ENCODE measurements at regions not wholly inside any gene's neighbourhood (a gene's known extent, or its start where the extent isn't known, plus 50 kb on each side); places are given as distances from the start of the nearest gene placed in this dataset.

- Histone ChIP-seq H3K27me3 (replicated peaks in 1 of 2; ENCODE audit: control insufficient read depth in 2 of 2, insufficient read depth in 2 of 2, low read length in 1 of 2) (no peaks in the 10 kb centered on the region; a peak in 2 of 4 replicates), H3K4me1 (ENCODE audit: control insufficient read depth, insufficient read depth, low read length) (no peaks in the 10 kb centered on the region), H3K4me2 (ENCODE audit: control insufficient read depth, insufficient read depth) (no peak overlapping the region), H3K4me3 (no peak overlapping the region), H3K79me2 (ENCODE audit: control insufficient read depth, insufficient read depth, low read length) (no peaks in the 10 kb centered on the region), H3K27ac (ENCODE audit: control insufficient read depth, insufficient read depth) (no peak overlapping the region), H2AFZ (ENCODE audit: control insufficient read depth, low read depth, low read length) (no peak overlapping the region), H4K20me1 (ENCODE audit: control insufficient read depth, insufficient read depth) (no peaks in the 10 kb centered on the region; the same call in 1 of the 2 replicates), H3K9ac (ENCODE audit: control insufficient read depth, insufficient read depth, low read length) (no peak overlapping the region), H3K9me3 (replicated peaks; ENCODE audit: control insufficient read depth, insufficient read depth, low read length) (no peaks in the 10 kb centered on the region), H3K36me3 (ENCODE audit: control insufficient read depth in 2 of 2, insufficient read depth in 2 of 2, low read length in 1 of 2) (no peaks in the 10 kb centered on the region)
- ATAC-seq = no peak; the same call in 2 of the 3 replicates
- CTCF ChIA-PET = interaction anchor here (0.5 to 2.2 kb wide), 8 partner anchors 16 to 1345 kb away, joined by 3 to 8 read pairs (median 4); no protein-coding TSS in a partner anchor
- TF ChIP-seq CBX5 (IDR thresholded peaks at IDR 0.05; ENCODE audit: low read depth) = no peak
- TF ChIP-seq SMAD1 (IDR thresholded peaks at IDR 0.05; ENCODE audit: low read depth, partially characterized antibody) = no peak
- TF ChIP-seq, protein P1, sequence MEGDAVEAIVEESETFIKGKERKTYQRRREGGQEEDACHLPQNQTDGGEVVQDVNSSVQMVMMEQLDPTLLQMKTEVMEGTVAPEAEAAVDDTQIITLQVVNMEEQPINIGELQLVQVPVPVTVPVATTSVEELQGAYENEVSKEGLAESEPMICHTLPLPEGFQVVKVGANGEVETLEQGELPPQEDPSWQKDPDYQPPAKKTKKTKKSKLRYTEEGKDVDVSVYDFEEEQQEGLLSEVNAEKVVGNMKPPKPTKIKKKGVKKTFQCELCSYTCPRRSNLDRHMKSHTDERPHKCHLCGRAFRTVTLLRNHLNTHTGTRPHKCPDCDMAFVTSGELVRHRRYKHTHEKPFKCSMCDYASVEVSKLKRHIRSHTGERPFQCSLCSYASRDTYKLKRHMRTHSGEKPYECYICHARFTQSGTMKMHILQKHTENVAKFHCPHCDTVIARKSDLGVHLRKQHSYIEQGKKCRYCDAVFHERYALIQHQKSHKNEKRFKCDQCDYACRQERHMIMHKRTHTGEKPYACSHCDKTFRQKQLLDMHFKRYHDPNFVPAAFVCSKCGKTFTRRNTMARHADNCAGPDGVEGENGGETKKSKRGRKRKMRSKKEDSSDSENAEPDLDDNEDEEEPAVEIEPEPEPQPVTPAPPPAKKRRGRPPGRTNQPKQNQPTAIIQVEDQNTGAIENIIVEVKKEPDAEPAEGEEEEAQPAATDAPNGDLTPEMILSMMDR (IDR thresholded peaks at IDR 0.05 in 2 of 3, conservative IDR thresholded peaks at IDR 0.05 in 1 of 3; ENCODE audit: control insufficient read depth in 2 of 3, extremely low read depth in 1 of 3, insufficient read depth in 1 of 3, low read depth in 3 of 3, low read length in 3 of 3) = peak; percentile 43 to 51 (median 48); a peak in 5 of 6 replicates
- no peak for TF ChIP-seq RUNX3 (IDR thresholded peaks at IDR 0.05; ENCODE audit: low read length)
- no peak for TF ChIP-seq SIX5 (IDR thresholded peaks at IDR 0.05; ENCODE audit: low read depth, low read length, severe bottlenecking)
- no peak for TF ChIP-seq KDM1A (IDR thresholded peaks at IDR 0.05; ENCODE audit: borderline replicate concordance)
- TF ChIP-seq RAD21 (IDR thresholded peaks at IDR 0.05; ENCODE audit: insufficient read depth, low read depth, low read length) = peak; percentile 57
- no peak for TF ChIP-seq WRNIP1 (IDR thresholded peaks at IDR 0.05; ENCODE audit: borderline replicate concordance, low read depth, low read length)
- TF ChIP-seq ATF2 (IDR thresholded peaks at IDR 0.05; ENCODE audit: low read length) = no peak
- no peak for TF ChIP-seq REST (IDR thresholded peaks at IDR 0.05; ENCODE audit: low read depth, low read length)
- TF ChIP-seq EP300 (IDR thresholded peaks at IDR 0.05; ENCODE audit: borderline replicate concordance in 1 of 2, control insufficient read depth in 1 of 2, low read depth in 2 of 2, low read length in 2 of 2) = no peak
- peak; percentile 63 for TF ChIP-seq SMC3 (IDR thresholded peaks at IDR 0.05; ENCODE audit: borderline replicate concordance, low read length)
- no peak for TF ChIP-seq USF1 (IDR thresholded peaks at IDR 0.05; ENCODE audit: borderline replicate concordance, extremely low read length, insufficient read depth, low read depth, low read length)
- SMC1A ChIA-PET (ENCODE audit: uncharacterized antibody, unreplicated experiment) = interaction anchor here (0.6 to 1.8 kb wide), 2 partner anchors 404 to 728 kb away, joined by 3 to 5 read pairs; no protein-coding TSS in a partner anchor
- FAIRE-seq = peak; percentile 44
- in situ Hi-C loops (cut with MboI) = loop anchor here (10.0 kb wide), 2 partner anchors 622 to 722 kb away; no protein-coding TSS in a partner anchor
- intact Hi-C loops (cut with micrococcal nuclease; ENCODE audit: unreplicated experiment) = loop anchor here (1.0 to 5.0 kb wide), 3 partner anchors 77 to 730 kb away; no protein-coding TSS in a partner anchor
- no TSS peak for BruUV-seq (replicated peaks)
- 0% methylated on average over 5 of the region's 5 CpGs for WGBS (ENCODE audit: insufficient coverage, insufficient replicate concordance, low lambda C conversion rate, missing lambda C conversion rate)
- POLR2A ChIA-PET = no interaction called here
- RAD21 ChIA-PET (ENCODE audit: unreplicated experiment) = interaction anchor here (0.8 kb wide), 1 partner anchor 544 kb away, joined by 6 read pairs; no protein-coding TSS in a partner anchor
- DNase-seq (ENCODE audit: low read depth, low spot score) = no peak
Observed at GRCh38 chr9:90142580-90142979, 500.0 kb downstream of the DIRAS2 start.
